GM23248 (cell line): ENCODE measurements at regions not wholly inside any gene's neighbourhood (a gene's known extent, or its start where the extent isn't known, plus 50 kb on each side); places are given as distances from the start of the nearest gene placed in this dataset.
A peak's percentile ranks its signal among the peaks of the same experiment; 100 is the strongest.

Source experiments
- DNase-seq: peaks from one replicate; pipeline ENCODE4 v3.0.0-alpha.2; 2015
- H2AFZ ChIP-seq: fragments of 200-600 bp; sonication (generic); 2 replicates; pipeline ENCODE4 v1.6.1; 2016; ENCODE audit warnings: antibody characterized with exemption
- H3F3A ChIP-seq: fragments of 200-600 bp; sonication (generic); 2 replicates; pipeline ENCODE4 v1.6.1; 2016; ENCODE audit warnings: mild to moderate bottlenecking, antibody characterized with exemption, mixed run types; ENCODE audit not compliant: insufficient read depth
- H3K27ac ChIP-seq: fragments of 200-600 bp; sonication (generic); 2 replicates; pipeline ENCODE4 v1.5.1; 2016; ENCODE audit warnings: mild to moderate bottlenecking
- H3K27me3 ChIP-seq: fragments of 200-600 bp; sonication (generic); replicated peaks from 2 replicates; pipeline ENCODE4 v1.6.1; 2016; ENCODE audit warnings: mild to moderate bottlenecking; ENCODE audit not compliant: insufficient read depth
- H3K36me3 ChIP-seq: fragments of 200-600 bp; sonication (generic); 2 replicates; pipeline ENCODE4 v1.6.1; 2016; ENCODE audit warnings: low read depth, mild to moderate bottlenecking
- H3K4me1 ChIP-seq: fragments of 200-600 bp; sonication (generic); 2 replicates; pipeline ENCODE4 v1.6.1; 2016; ENCODE audit warnings: mild to moderate bottlenecking; ENCODE audit not compliant: insufficient read depth
- H3K4me2 ChIP-seq: fragments of 200-600 bp; sonication (generic); one replicate; pipeline ENCODE4 v1.6.1; 2016; ENCODE audit warnings: mild to moderate bottlenecking; ENCODE audit not compliant: unreplicated experiment
- H3K4me3 ChIP-seq: fragments of 200-600 bp; sonication (generic); 2 replicates; pipeline ENCODE4 v1.5.1; 2016; ENCODE audit warnings: mild to moderate bottlenecking
- H3K79me2 ChIP-seq: fragments of 200-600 bp; sonication (generic); 2 replicates; pipeline ENCODE4 v1.6.1; 2016; ENCODE audit warnings: mild to moderate bottlenecking; ENCODE audit not compliant: insufficient read depth
- H3K9ac ChIP-seq: fragments of 200-600 bp; sonication (generic); 2 replicates; pipeline ENCODE4 v1.6.1; 2016; ENCODE audit warnings: mild to moderate bottlenecking
- H3K9me2 ChIP-seq: fragments of 200-600 bp; sonication (generic); 2 replicates; pipeline ENCODE4 v1.6.1; 2016; ENCODE audit warnings: mixed run types, mild to moderate bottlenecking, moderate library complexity; ENCODE audit not compliant: insufficient read depth
- H3K9me3 ChIP-seq: fragments of 200-600 bp; sonication (generic); one replicate; pipeline ENCODE4 v1.6.1; 2017; ENCODE audit warnings: low read depth
- H4K20me1 ChIP-seq: fragments of 200-600 bp; sonication (generic); 2 replicates; pipeline ENCODE4 v1.6.0; 2016; ENCODE audit not compliant: insufficient read depth
- EZH2 ChIP-seq: fragments of 200-600 bp; sonication (generic); IDR thresholded peaks from 2 replicates; pipeline ENCODE4 v1.6.1; 2018; ENCODE audit warnings: antibody characterized with exemption, mild to moderate bottlenecking; ENCODE audit not compliant: insufficient read depth, poor library complexity, severe bottlenecking
- EZH2phosphoT487 ChIP-seq: fragments of 200-600 bp; sonication (generic); IDR thresholded peaks from 2 replicates; pipeline ENCODE4 v1.6.1; 2018; ENCODE audit warnings: antibody characterized with exemption, moderate library complexity, mild to moderate bottlenecking, low read depth; ENCODE audit not compliant: insufficient read depth
- whole genome bisulfite sequencing, 2 experiments: methylation state at CpG; one replicate each; pipeline ENCODE4 v1.1.6; 2015 to 2017; ENCODE audit warnings: low lambda C conversion rate in 2 of 2, low coverage in 1 of 2; ENCODE audit errors: missing lambda C conversion rate in 2 of 2; 5-methylcytosine and 5-hydroxymethylcytosine counted together
- in situ Hi-C: fragments of 300-500 bp; cut with MboI; formaldehyde crosslinking; loops from 2 replicates; pipeline ENCODE4 v1.15.0; 2020

DNA sequence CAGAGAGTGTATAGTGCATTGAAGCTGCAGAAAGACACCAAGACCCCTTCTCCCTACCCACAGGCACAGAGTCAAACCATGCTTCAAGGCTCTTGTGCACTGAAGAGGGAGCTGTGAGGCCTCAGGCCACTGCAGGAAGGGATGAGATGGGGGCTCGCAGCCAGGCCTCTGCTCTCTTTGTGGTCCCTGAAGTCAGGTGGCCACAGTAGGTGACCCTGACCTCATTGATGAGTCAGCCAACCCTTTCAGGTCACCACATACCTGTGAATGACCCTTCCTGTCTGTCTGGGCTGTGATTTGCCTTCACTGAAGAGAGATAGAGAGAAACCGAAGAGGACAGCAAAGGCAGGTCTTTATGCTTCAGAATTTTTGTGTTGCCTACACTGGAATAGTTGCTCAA lies 372.1 kb downstream of the ACTL7B start:
- H3K4me2 ChIP-seq = no peak overlapping the region
- in situ Hi-C loops = no loop called here
- 92 to 100% methylated on average over 2 of the region's 2 CpGs for WGBS, 2 experiments

DNA sequence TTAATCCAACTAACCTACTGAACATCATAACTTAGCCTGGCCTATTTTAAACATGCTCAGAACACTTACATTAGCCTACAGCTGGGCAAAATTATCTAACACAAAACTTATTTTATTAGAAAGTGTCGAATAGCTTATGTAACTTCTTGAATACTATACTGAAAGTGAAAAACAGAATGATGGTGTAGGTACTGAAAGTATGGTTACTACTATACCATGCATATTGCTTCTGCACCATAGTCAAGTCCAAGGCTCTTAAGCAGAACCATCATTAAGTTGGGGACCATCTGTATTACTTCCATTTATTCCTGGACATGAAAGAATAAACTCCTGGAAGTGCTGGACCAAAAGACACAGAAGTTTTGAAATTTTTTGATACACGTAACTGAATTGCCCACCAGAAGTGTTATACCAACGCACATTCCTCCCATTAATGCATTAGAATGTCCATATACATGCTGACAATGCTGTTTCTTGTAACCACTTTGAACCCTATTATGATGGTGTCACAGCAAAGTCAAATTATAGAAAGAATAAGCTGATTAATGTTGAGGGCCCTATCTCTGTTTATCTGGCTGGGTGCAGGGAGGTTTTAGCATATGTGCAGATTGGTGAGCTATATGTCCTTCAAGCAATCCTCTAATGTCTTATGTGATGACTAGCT lies 375.7 kb downstream of the ACTL7B start:
- Histone ChIP-seq H2AFZ (no peak overlapping the region), H3K4me1 (peaks cover 43% of the 10 kb centered on the region), H3K9me3 (no peaks in the 10 kb centered on the region), H3K79me2 (no peaks in the 10 kb centered on the region), H3K9ac (no peak overlapping the region), H3K4me2 (no peak overlapping the region), H3K27ac (no peak overlapping the region), H3K36me3 (no peaks in the 10 kb centered on the region), H3K4me3 (no peak overlapping the region), H3F3A (peaks cover 47% of the 10 kb centered on the region), H4K20me1 (no peaks in the 10 kb centered on the region), H3K9me2 (no peaks in the 10 kb centered on the region), H3K27me3 (no peaks in the 10 kb centered on the region)
- DNase-seq = no peak
- WGBS, 2 experiments = 98 to 99% methylated on average over 3 of the region's 3 CpGs
- in situ Hi-C loops = no loop called here
- no peak for TF ChIP-seq EZH2phosphoT487
- TF ChIP-seq EZH2 = no peak

More for the DNA sequence above, 372.1 kb downstream of the ACTL7B start:
- H3F3A ChIP-seq = peaks cover 24% of the 10 kb centered on the region
- no peaks in the 10 kb centered on the region for H3K79me2 ChIP-seq
- no peak overlapping the region for H2AFZ ChIP-seq
- no peaks in the 10 kb centered on the region; the same call in 1 of the 2 replicates for H3K27me3 ChIP-seq
- H4K20me1 ChIP-seq = no peaks in the 10 kb centered on the region
- H3K9me2 ChIP-seq = no peaks in the 10 kb centered on the region
- no peaks in the 10 kb centered on the region for H3K36me3 ChIP-seq
- no peak overlapping the region for H3K4me3 ChIP-seq
- no peaks in the 10 kb centered on the region for H3K9me3 ChIP-seq
- no peak for DNase-seq
- TF ChIP-seq EZH2 (no peak), EZH2phosphoT487 (no peak)
- no peak overlapping the region for H3K27ac ChIP-seq
- H3K4me1 ChIP-seq = peaks cover 22% of the 10 kb centered on the region
- no peak overlapping the region for H3K9ac ChIP-seq

DNA sequence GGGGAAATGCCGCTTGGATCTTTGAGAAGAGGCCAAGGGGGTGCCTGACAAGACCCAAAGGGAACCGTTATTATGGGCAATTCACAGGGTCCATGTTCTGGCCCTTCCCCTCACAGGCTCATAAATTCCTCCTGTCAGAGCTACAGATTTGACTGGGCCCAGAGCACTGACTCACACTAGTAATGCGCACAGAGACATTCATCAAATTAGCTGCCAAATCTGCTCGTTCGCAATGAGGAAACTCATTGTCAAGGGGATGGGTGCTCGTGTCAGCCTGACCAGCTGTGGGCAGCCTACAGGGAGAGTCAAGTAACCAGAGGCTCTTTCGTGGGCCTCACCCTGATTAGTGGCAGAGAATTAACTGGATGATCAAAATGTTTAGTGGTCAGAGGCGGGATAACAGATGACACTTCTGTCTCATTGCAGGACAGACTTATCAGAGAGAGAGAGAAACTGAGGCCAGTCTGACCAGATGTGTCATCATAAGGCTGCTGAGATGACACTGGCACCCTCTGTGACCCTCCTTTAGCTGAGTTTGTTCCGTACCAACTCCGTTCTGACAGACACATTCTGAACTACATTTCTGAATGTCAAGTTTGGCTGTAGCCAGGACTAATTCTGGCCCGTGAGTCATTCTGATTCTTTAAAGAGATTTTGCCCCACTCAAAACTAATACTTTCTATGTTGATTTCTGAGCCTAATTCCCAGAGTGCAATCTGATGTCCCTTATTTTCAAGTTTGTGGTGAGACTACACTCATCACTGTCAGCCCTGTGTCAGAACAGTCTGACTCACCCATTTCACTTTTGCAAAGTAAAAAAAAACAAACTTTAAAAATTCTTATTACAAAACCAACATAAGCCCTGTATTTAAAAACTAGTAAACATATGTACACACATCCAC lies 377.1 kb downstream of the ACTL7B start:
- TF ChIP-seq EZH2 (no peak), EZH2phosphoT487 (no peak)
- peak overlapping the region; percentile 94 for H3K27ac ChIP-seq
- no peaks in the 10 kb centered on the region for H3K9me2 ChIP-seq
- no peaks in the 10 kb centered on the region for H3K9me3 ChIP-seq
- peak overlapping the region; percentile 30 for H3K4me3 ChIP-seq
- peak; percentile 90 for DNase-seq
- H3K27me3 ChIP-seq = no peaks in the 10 kb centered on the region
- H3K9ac ChIP-seq = peak overlapping the region; percentile 77
- H3K36me3 ChIP-seq = no peaks in the 10 kb centered on the region
- peaks cover 53% of the 10 kb centered on the region for H3K4me1 ChIP-seq
- H3K79me2 ChIP-seq = no peaks in the 10 kb centered on the region
- H2AFZ ChIP-seq = peak overlapping the region; percentile 14; the same call in 1 of the 2 replicates
- H4K20me1 ChIP-seq = no peaks in the 10 kb centered on the region
- in situ Hi-C loops = no loop called here
- peak overlapping the region; percentile 71 for H3K4me2 ChIP-seq
- peaks cover 52% of the 10 kb centered on the region for H3F3A ChIP-seq
- 5 to 7% methylated on average over 11 of the region's 11 CpGs for WGBS, 2 experiments

DNA sequence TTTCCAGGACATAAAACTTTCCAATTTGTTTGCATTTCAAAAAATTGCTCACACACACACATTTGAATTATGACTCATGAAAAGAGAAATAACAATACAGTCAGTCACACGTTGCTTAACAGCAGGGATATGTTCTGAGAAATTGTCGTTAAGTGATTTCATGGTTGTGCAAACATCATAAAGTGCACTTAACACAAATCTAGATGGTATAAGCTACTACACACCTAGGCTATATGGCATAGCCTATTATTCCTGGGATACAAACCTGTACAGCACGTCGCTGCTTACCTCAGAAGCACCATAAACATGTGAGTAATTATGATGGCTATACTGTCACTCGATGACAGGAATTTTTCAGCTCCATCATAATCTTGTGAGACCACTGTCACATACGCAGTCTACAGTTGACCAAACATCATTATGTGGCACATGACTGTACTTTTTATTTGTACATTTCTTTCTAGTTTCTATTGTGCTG lies 378.2 kb downstream of the ACTL7B start:
- H3F3A ChIP-seq = peaks cover 60% of the 10 kb centered on the region
- 53 to 57% methylated on average over 6 of the region's 6 CpGs for WGBS, 2 experiments
- H3K4me3 ChIP-seq = peak overlapping the region; percentile 1; the same call in 1 of the 2 replicates
- H3K9me3 ChIP-seq = no peaks in the 10 kb centered on the region
- no peaks in the 10 kb centered on the region for H4K20me1 ChIP-seq
- no peaks in the 10 kb centered on the region for H3K79me2 ChIP-seq
- peak overlapping the region; percentile 77 for H3K9ac ChIP-seq
- in situ Hi-C loops = no loop called here
- peak overlapping the region; percentile 94 for H3K27ac ChIP-seq
- H2AFZ ChIP-seq = no peak overlapping the region
- H3K9me2 ChIP-seq = no peaks in the 10 kb centered on the region
- peak; percentile 90 for DNase-seq
- peaks cover 62% of the 10 kb centered on the region for H3K4me1 ChIP-seq
- peak overlapping the region; percentile 71 for H3K4me2 ChIP-seq
- no peak for TF ChIP-seq EZH2
- no peak for TF ChIP-seq EZH2phosphoT487
- H3K27me3 ChIP-seq = no peaks in the 10 kb centered on the region
- no peaks in the 10 kb centered on the region for H3K36me3 ChIP-seq
